Psoas muscle (tissue), 7 donors: ENCODE measurements at regions not wholly inside any gene's neighbourhood (a gene's known extent, or its start where the extent isn't known, plus 50 kb on each side); places are given as distances from the start of the nearest gene placed in this dataset.

Source experiments
- ATAC-seq, 4 donors: fragments of 200-7000 bp; cut with Tn5 transposase; one replicate each; pipeline ENCODE4 v1.9.1; 2020; ENCODE audit warnings: moderate library complexity in 3 of 4, mild to moderate bottlenecking in 2 of 4
- DNase-seq, 2 donors: peaks; one replicate each; pipeline ENCODE4 v3.0.0-alpha.2; 2020
- H3K27ac ChIP-seq: fragments of 200-600 bp; one replicate; pipeline ENCODE4 v1.8.0; 2022
- H3K27me3 ChIP-seq, 3 donors: fragments of 200-600 bp in 1 of 3; one replicate each; pipeline versions ENCODE4 v1.6.1 to v1.8.0; 2013 to 2022; ENCODE audit warnings: low read length in 2 of 3, mild to moderate bottlenecking in 2 of 3, moderate library complexity in 1 of 3; ENCODE audit not compliant: insufficient read depth in 3 of 3
- H3K36me3 ChIP-seq, 2 donors: fragments of 200-600 bp in 1 of 2; one replicate each; pipeline versions ENCODE4 v1.6.1 to v1.8.0; 2013 to 2022; ENCODE audit warnings: low read depth in 1 of 2, mild to moderate bottlenecking in 1 of 2, moderate library complexity in 1 of 2; ENCODE audit not compliant: insufficient read depth in 1 of 2
- H3K4me1 ChIP-seq: fragments of 200-600 bp; one replicate; pipeline ENCODE4 v1.8.0; 2022
- H3K4me3 ChIP-seq: fragments of 200-600 bp; one replicate; pipeline ENCODE4 v1.8.0; 2022; ENCODE audit warnings: mild to moderate bottlenecking
- H3K9me3 ChIP-seq: fragments of 200-600 bp; one replicate; pipeline ENCODE4 v1.8.0; 2022
- CTCF ChIP-seq: fragments of 200-600 bp; IDR thresholded peaks from one replicate; pipeline ENCODE4 v1.8.0; 2022; ENCODE audit warnings: antibody characterized with exemption
- WGBS, 3 donors: extraction: QIAGEN DNeasy Blood & Tissue Kit; methylation state at CpG; one replicate each; pipeline versions ENCODE4 v1.1.6 to v1.1.7; 2013; 5-methylcytosine and 5-hydroxymethylcytosine counted together
- intact Hi-C, 2 donors: fragments of 100-400 bp; cut with DNase I; formaldehyde crosslinking; loops; one replicate each; pipeline versions ENCODE4 v1.11.0 to v1.14.2; 2022
- donor health status: healthy with polysubstance abuse.
- donor health status: DM: no; HTN: no; CAD: no; lungs with moderate emphysema.
- donor health status: Bipolar disorder and iron deficiency.
- donor health status: healthy.
- donor health status: DM: yes; HTN: yes; CAD: no.
- donor health status: DM: no; HTN: no; CAD: no.
- donor health status: DM: yes; HTN: yes; CAD: no.

- no peak overlapping the region for H3K4me3 ChIP-seq
- no peak for TF ChIP-seq CTCF
- ATAC-seq (no peak), DNase-seq (no peak)
- no peak overlapping the region for H3K27ac ChIP-seq
- no peaks in the 10 kb centered on the region for H3K36me3 ChIP-seq
- no peaks in the 10 kb centered on the region for H3K9me3 ChIP-seq
- no peaks in the 10 kb centered on the region for H3K4me1 ChIP-seq
- no peaks in the 10 kb centered on the region for H3K27me3 ChIP-seq
- 66 to 77% (median 76%) methylated on average over 3 of the region's 3 CpGs for WGBS, 3 donors
- intact Hi-C loops, result no loop called here
Observed at GRCh38 chr6:119856136-119856535, 506.6 kb upstream of the MAN1A1 start.

- Histone ChIP-seq H3K4me1 (no peaks in the 10 kb centered on the region), H3K9me3 (no peaks in the 10 kb centered on the region), H3K27me3 (no peaks in the 10 kb centered on the region), H3K36me3 (no peaks in the 10 kb centered on the region), H3K27ac (no peak overlapping the region), H3K4me3 (no peak overlapping the region)
- intact Hi-C loops, result no loop called here
- ATAC-seq (no peak), DNase-seq (no peak)
- no peak for TF ChIP-seq CTCF
- 24 to 41% (median 32%) methylated on average over 2 of the region's 2 CpGs for WGBS, 3 donors
Observed at GRCh38 chr6:119848696-119849095, 499.1 kb upstream of the MAN1A1 start.

- ATAC-seq, result no peak
- no peak for TF ChIP-seq CTCF
Observed at GRCh38 chr6:119845161-119845560, 495.6 kb upstream of the MAN1A1 start.

GRCh38 chr6:119844387-119844786, 494.8 kb upstream of the MAN1A1 start:
- no peak for TF ChIP-seq CTCF
- Histone ChIP-seq H3K27ac (no peak overlapping the region), H3K27me3 (no peaks in the 10 kb centered on the region), H3K4me1 (no peaks in the 10 kb centered on the region), H3K36me3 (no peaks in the 10 kb centered on the region), H3K9me3 (peaks cover 7% of the 10 kb centered on the region), H3K4me3 (no peak overlapping the region)
- no peak for ATAC-seq
- intact Hi-C loops, result no loop called here
- DNase-seq, result no peak
- 7 to 43% (median 31%) methylated on average over 2 of the region's 2 CpGs for WGBS, 3 donors

More at GRCh38 chr6:119845161-119845560, 495.6 kb upstream of the MAN1A1 start:
- 48 to 61% (median 54%) methylated on average over 1 of the region's 1 CpG for WGBS, 3 donors
- Histone ChIP-seq H3K4me1 (no peaks in the 10 kb centered on the region), H3K27me3 (no peaks in the 10 kb centered on the region), H3K4me3 (no peak overlapping the region), H3K36me3 (no peaks in the 10 kb centered on the region), H3K27ac (no peak overlapping the region), H3K9me3 (peaks cover 4% of the 10 kb centered on the region)
- no peak for DNase-seq
- intact Hi-C loops, result no loop called here

- Histone ChIP-seq H3K27me3 (no peaks in the 10 kb centered on the region), H3K9me3 (peaks cover 7% of the 10 kb centered on the region), H3K36me3 (no peaks in the 10 kb centered on the region), H3K4me1 (no peaks in the 10 kb centered on the region), H3K4me3 (no peak overlapping the region), H3K27ac (no peak overlapping the region)
- 61 to 96% (median 71%) methylated on average over 3 of the region's 3 CpGs for WGBS, 3 donors
- ATAC-seq, result no peak
- intact Hi-C loops, result no loop called here
- no peak for TF ChIP-seq CTCF
- no peak for DNase-seq
Observed at GRCh38 chr6:119842191-119842590, 492.6 kb upstream of the MAN1A1 start.
